HEK293T (cell line): ENCODE measurements at regions not wholly inside any gene's neighbourhood (a gene's known extent, or its start where the extent isn't known, plus 50 kb on each side); places are given as distances from the start of the nearest gene placed in this dataset.

Source experiments
- SP1 ChIP-seq: fragments of 450-650 bp; IDR thresholded peaks from 2 replicates; pipeline ENCODE4 v1.6.1; 2017
- TARDBP ChIP-seq: fragments of 450-650 bp; IDR thresholded peaks from 2 replicates; pipeline ENCODE4 v1.6.1; 2016

GRCh38 chr5:124922255-124922975 lies 176.0 kb upstream of the ZNF608 start:
- TF ChIP-seq TARDBP (no peak), SP1 (no peak)
